NT2/D1 (cell line): ENCODE measurements at regions not wholly inside any gene's neighbourhood (a gene's known extent, or its start where the extent isn't known, plus 50 kb on each side); places are given as distances from the start of the nearest gene placed in this dataset.

Experiments used
- SUZ12 ChIP-seq: IDR thresholded peaks from 2 replicates; pipeline ENCODE4 v1.6.1; 2011; ENCODE audit not compliant: insufficient read length, insufficient read depth; ENCODE audit errors: extremely low read depth
- ZNF274 ChIP-seq: IDR thresholded peaks from 2 replicates; pipeline ENCODE4 v1.6.1; 2011; ENCODE audit warnings: mild to moderate bottlenecking, low read depth, low read length

GRCh38 chr4:18999595-18999994 is 978.0 kb upstream of the LCORL start:
- no peak for TF ChIP-seq ZNF274
- no peak for TF ChIP-seq SUZ12
